ENCODE measurements at regions not wholly inside any gene's neighbourhood (a gene's known extent, or its start where the extent isn't known, plus 50 kb on each side); places are given as distances from the start of the nearest gene placed in this dataset.
"Not testable (repeated sequence)": the region's sequence is repeated elsewhere in the genome, so short reads cannot be mapped to it uniquely, and the experiment has no call there.

DNA sequence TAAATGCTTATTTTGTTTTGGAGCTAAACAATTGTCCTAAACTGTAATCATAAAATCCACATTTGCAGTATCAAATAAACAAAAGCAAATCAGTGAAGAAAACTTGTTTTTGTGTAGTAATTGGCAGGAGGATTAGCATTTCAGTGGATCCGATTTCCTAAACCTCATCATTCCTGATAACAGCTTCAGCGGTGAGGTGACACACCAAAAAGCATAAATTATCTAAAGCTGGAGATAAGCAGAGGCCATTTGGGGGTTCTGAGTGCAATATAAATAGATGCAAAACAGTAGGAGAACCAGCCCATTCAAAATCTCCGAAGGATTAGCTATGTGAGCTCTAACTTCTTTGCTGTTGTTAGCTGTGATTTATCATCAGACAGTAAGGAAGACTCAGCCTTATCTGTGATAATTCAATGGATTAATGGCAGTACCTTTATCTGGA, 235.8 kb downstream of the EPHA7 start:
- no peak for DNase-seq (ENCODE audit: low read depth)
- TF ChIP-seq, protein P1, sequence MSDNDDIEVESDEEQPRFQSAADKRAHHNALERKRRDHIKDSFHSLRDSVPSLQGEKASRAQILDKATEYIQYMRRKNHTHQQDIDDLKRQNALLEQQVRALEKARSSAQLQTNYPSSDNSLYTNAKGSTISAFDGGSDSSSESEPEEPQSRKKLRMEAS (IDR thresholded peaks at IDR 0.05; ENCODE audit: low read depth, low read length), result no peak
- TF ChIP-seq MYC (IDR thresholded peaks at IDR 0.05; ENCODE audit: low read depth, low read length) (no peak), POLR2A (IDR thresholded peaks at IDR 0.05; ENCODE audit: extremely low read depth, insufficient read length) (no peak)
- TF ChIP-seq, protein P2, sequence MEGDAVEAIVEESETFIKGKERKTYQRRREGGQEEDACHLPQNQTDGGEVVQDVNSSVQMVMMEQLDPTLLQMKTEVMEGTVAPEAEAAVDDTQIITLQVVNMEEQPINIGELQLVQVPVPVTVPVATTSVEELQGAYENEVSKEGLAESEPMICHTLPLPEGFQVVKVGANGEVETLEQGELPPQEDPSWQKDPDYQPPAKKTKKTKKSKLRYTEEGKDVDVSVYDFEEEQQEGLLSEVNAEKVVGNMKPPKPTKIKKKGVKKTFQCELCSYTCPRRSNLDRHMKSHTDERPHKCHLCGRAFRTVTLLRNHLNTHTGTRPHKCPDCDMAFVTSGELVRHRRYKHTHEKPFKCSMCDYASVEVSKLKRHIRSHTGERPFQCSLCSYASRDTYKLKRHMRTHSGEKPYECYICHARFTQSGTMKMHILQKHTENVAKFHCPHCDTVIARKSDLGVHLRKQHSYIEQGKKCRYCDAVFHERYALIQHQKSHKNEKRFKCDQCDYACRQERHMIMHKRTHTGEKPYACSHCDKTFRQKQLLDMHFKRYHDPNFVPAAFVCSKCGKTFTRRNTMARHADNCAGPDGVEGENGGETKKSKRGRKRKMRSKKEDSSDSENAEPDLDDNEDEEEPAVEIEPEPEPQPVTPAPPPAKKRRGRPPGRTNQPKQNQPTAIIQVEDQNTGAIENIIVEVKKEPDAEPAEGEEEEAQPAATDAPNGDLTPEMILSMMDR (IDR thresholded peaks at IDR 0.05; ENCODE audit: low read depth, low read length), result no peak
- H3K4me3 ChIP-seq (ENCODE audit: low read depth, low read length), result no peak overlapping the region

DNA sequence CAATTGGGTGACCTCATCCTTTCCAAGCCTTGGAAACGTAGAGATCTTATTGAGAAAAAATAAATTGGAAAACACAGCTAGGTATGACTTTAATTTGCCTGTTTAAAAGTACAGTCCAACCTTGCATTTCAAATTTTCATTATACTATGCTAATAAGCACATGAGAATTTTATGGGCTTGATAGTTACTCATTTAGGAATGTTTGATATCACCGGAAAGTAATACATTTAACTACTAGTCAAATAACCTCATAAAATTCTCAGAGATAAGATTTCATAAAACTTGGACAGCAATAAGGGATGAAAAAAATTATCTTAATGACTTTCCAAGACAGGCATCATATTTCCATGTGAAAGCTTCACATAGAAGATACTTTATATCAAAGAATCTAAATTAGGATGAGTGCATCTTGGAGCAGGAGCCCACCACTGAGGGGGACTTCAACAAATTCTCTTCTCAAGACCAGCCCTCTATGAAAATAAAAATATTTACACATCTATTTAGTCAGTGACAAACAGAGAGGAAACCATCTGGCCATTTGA, 236.3 kb downstream of the EPHA7 start:
- DNase-seq (ENCODE audit: low read depth), result no peak
- no peak overlapping the region for H3K4me3 ChIP-seq (ENCODE audit: low read depth, low read length)
- TF ChIP-seq, protein P1 (IDR thresholded peaks at IDR 0.05; ENCODE audit: low read depth, low read length), result no peak

DNA sequence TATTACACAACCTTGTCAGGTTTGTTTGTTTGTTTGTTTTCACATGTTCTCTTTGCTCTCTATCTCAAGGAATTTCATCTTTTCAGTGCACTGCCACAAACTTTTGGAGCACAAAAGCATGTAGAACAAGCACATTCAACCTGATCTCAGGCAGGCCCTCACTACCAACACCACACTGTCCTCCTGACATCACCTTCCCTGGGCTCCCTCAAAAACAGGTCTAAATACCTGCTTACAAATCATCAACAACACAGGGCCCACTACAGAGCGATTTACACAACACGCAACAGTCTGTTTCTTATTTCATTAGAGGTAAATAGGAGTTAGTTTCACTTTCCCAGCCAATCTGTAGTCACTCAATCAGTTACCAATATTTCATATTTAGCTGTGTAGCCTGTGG, 241.4 kb downstream of the EPHA7 start:
- TF ChIP-seq, protein P1 (IDR thresholded peaks at IDR 0.05; ENCODE audit: low read depth, low read length), result no peak
- TF ChIP-seq MYC (IDR thresholded peaks at IDR 0.05; ENCODE audit: low read depth, low read length) (no peak), POLR2A (IDR thresholded peaks at IDR 0.05; ENCODE audit: extremely low read depth, insufficient read length) (no peak)
- TF ChIP-seq, protein P2 (IDR thresholded peaks at IDR 0.05; ENCODE audit: low read depth, low read length), result no peak
- H3K4me3 ChIP-seq (ENCODE audit: low read depth, low read length), result peak overlapping the region; percentile 13
- DNase-seq (ENCODE audit: low read depth), result peak; percentile 17

DNA sequence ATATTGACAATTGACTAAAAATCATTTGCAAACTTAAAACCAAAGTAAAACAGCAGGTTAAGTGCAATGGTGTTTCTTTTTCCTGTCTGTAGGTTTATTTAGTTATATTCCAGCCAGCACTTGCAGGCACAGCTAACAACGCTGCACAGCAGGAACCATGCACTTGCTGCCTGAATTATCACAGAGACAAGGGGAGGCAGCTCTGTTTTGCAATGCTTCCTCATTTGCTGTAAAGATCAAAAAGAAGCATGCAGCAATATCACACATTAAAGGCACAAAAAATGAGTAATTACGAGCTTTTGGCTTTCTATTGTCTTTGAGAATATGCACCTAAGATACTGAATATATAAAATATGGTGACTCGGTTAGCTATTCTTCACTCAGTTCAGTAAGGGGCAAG, 241.9 kb downstream of the EPHA7 start:
- peak; percentile 80 for DNase-seq (ENCODE audit: low read depth)

DNA sequence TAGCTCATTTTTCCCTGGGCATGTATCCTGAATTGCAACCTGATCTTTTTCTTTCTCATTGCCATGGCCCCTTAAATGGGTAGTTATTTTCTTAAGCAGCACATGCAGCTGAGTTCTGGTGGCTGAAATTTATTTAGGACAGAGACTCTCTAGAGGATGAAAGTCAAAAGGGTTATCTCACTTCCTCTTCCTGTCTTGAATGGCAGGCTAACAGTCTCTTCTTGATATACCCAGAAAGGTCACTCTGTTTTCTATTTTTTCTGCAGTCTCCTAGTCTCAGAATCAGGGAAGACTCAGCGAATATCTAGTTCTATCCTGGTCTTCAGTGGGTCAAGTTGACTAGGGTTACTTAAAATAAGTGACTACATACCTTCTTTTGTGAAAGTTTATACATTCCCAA, 243.3 kb downstream of the EPHA7 start:
- H3K4me3 ChIP-seq (ENCODE audit: low read depth, low read length), result no peak overlapping the region
- peak; percentile 67 for DNase-seq (ENCODE audit: low read depth)

More for the DNA sequence above, 241.9 kb downstream of the EPHA7 start:
- TF ChIP-seq, protein P2 (IDR thresholded peaks at IDR 0.05; ENCODE audit: low read depth, low read length), result no peak
- TF ChIP-seq, protein P1 (IDR thresholded peaks at IDR 0.05; ENCODE audit: low read depth, low read length), result no peak
- TF ChIP-seq POLR2A (IDR thresholded peaks at IDR 0.05; ENCODE audit: extremely low read depth, insufficient read length) (no peak), MYC (IDR thresholded peaks at IDR 0.05; ENCODE audit: low read depth, low read length) (no peak)
- H3K4me3 ChIP-seq (ENCODE audit: low read depth, low read length), result no peak overlapping the region

DNA sequence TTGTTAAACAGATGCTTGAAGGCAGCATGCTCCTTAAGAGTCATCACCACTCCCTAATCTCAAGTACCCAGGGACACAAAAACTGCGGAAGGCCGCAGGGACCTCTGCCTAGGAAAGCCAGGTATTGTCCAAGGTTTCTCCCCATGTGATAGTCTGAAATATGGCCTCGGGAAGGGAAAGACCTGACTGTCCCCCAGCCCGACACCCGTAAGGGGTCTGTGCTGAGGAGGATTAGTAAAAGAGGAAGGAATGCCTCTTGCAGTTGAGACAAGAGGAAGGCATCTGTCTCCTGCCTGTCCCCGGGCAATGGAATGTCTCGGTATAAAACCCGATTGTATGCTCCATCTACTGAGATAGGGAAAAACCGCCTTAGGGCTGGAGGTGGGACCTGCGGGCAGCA, 245.8 kb downstream of the EPHA7 start:
- DNase-seq (ENCODE audit: low read depth); H3K4me3 ChIP-seq (ENCODE audit: low read depth, low read length): not testable (repeated sequence)

More for the DNA sequence above, 243.3 kb downstream of the EPHA7 start:
- TF ChIP-seq, protein P1 (IDR thresholded peaks at IDR 0.05; ENCODE audit: low read depth, low read length), result no peak
- TF ChIP-seq, protein P2 (IDR thresholded peaks at IDR 0.05; ENCODE audit: low read depth, low read length), result no peak
- TF ChIP-seq MYC (IDR thresholded peaks at IDR 0.05; ENCODE audit: low read depth, low read length), result no peak
- TF ChIP-seq POLR2A (IDR thresholded peaks at IDR 0.05; ENCODE audit: extremely low read depth, insufficient read length), result no peak
